Fibroblast of gingiva (primary cell): ENCODE measurements at regions not wholly inside any gene's neighbourhood (a gene's known extent, or its start where the extent isn't known, plus 50 kb on each side); places are given as distances from the start of the nearest gene placed in this dataset.

Source experiments
- DNase-seq: peaks from one replicate; pipeline ENCODE4 v3.0.0-alpha.2; 2011; ENCODE audit warnings: low read depth

DNA sequence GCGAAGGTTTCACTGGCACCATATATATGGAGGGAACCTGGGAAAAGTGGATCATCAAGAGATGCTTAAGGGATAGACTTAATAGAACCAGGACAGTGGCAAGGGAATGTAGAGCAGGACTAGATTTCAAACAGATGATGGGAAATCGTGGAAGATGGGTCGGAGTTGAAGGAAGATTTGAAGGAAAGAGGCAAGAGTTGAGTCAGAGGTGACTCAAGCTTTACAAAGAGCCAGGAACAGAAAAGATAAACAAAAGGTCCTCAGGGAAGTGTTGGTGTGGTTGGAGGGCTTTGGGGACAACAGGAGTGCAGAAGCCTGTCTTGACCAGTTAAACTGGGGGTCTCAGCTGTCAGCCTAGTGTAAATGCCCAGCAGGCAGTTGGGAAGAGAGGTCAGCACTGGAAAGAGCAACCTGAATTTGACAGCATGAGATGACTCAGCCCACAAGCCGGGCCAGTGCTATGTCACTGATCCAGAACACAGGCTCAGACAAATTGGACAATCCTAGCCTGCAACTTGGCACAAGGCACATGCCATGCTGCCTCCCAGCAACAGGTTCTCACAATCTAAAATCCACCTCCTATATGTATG lies 230.5 kb downstream of the IDS start:
- peak; percentile 29 for DNase-seq

DNA sequence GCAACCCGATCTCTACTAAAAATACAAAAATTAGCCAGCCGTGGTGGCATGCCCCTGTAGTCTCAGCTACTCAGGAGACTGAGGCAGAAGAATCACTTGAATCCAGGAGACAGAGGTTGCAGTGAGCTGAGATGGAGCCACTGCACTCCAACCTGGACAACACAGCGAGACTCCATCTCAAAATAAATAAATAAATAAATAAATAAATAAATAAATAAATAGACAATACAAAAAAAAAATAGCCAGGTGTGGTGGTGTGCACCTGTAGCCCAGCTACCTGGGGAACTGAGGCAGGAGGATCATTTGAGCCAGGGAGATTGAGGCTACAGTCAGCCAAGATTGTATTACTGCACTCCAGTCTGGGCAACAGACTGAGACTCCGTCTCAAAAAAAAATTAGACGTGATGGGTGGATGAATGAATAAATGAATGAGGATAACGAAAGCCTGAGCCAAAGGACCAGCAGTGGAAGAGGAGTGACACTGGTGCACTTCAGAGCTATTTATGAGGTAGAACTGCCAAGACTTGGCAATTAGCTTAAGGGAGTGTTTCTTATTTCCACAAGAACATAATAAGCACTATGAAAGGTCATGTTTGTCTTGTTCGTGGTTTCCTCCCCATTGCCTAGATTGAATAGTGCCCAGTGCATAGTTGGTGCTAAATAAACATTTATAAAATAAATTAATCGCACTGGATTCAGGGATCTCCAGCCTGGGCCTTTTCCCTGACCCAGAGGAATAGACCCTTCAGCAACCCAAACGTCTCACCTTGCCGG lies 232.2 kb downstream of the IDS start:
- DNase-seq: peak; percentile 2

DNA sequence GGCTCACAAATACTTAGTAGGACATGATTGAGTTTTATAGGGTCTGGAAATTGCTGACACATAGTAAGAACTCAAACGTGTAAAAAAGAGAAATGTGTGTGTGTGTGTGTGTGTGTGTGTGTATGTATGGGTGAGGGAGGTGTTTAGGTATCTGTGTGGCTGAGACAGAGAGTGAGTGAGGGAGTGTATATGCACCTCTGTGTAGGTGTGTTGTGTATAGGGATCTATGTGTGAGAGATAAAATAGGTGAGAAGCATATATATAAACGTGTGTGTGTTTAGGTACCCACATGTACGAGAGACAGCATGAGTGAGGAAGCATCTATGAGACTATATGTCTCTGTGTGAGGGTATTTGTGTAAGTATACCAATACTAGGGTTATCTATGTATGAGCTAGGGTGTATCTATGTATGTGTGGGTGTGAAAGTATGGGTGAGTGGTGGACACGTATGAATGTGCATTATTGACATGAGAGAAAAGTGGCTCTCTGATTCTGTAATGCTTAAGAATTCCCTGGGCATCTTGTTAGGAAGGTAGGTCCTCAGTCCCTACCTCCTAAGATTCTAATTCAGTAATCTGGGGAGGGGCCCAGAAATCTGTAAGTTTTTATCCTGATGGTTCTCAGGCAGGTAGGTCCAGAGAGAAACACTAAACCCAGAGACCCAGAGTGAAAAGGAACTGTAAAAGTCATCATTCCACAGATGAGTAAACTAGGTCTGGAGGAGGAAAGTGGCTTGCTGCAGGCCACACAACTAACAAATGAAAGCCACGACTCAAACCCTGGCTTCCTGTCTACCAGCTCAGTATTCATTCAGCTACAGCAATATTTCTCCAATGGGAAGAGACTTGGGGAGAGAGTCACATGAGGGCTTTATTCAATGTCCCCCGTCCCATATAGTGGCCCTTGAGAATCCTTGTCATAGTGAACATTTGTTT lies 237.0 kb downstream of the IDS start:
- no peak for DNase-seq

DNA sequence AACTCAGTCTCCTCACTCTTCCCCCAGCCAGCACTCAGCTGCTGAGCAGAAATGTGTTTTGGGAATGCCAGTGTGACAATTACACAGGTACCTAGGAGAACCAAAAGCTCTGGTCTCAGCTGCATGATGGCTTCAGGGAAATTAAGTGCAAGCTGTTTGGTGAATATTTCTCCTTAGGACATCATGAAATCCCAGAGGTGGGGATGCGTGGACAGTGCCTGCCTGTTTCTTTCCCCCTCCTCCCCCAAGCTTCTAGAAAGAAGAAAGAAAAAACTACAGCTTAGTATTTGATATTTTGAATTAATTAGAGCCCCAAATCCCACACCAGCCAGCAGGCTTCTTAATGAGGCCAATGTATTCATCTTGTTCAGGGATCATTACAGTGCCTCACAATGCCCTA lies 243.0 kb downstream of the IDS start:
- no peak for DNase-seq

DNA sequence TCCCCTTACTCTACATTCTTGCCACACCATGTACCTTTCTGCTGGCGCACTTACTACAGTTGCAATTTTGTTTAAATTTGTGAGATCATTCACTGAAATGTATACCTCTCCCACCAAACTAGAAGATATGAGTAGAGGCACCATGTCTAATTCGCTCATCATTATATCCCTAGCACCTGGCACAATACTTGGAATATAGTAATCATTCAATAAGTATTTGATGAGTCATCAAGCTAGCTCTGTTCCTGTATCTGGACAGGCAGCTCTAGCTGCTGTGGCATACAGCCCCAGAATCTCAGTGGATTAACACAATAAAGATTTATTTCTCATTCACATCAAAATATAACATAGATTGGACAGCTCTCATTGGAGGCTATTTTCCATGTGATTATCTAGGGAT lies 245.9 kb downstream of the IDS start:
- DNase-seq: peak; percentile 14

DNA sequence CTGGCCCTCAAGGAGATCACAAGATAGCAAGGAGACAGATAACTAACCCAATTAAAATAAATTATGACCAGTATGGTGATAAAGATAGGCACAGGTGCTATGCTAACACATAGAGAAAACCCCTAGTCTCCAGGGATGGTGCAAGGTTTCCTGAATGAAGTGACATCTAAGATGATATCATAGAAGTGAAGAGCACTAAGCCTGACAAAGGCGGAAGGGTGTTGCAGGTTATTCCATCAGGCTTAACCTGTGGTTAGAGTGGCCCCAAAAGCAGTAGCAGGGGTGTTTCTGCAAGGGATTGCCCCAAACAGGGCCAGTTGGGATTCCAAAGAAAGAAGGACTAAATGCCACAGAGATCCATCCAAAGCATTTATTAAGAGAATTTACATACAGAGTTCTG lies 249.2 kb downstream of the IDS start:
- DNase-seq: no peak

DNA sequence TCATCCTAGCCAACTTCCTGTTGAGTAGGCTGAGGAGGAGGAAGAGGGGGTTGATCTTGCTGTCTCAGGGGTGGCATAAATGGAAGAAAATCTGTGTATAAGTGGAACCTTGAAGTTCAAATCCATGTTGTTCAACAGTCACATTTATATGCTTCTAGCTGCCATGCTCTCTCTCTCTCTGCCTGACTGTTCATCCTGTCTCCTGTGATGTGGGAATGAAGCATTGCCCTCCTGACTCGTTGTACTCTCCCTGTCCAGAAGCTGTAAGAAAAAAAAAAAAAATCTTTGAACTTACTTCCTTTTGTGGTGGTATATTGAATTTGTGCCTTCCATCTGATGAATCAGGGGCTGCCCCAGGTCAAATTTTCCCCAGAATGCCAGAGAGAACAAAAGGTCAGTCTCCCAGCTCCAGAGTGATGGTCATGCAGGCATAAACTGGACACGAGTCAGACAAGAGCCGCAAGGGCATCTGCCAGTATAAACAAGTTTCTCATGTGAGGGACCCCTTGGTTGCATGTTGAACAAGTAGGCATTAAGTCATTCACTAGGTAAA lies 257.0 kb downstream of the IDS start:
- peak; percentile 65 for DNase-seq

DNA sequence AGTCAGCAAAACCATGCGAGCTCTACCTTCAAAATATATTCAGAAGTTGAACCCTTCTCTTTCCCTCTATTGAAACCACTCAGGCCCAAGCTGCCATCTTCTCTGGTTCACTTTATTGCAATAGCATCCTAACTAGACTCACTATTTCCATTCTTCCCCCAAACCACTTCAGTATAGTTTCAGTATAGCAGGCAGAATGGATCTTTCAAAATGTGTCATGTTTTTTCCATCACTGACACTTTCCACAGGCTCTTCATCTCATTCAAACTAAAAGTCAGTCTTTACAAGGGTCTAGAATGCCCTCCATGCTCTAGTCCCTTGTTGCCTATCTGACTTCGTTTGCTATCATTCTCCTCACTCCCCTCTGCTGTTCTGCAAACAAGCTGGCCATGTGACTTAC lies 274.4 kb downstream of the IDS start:
- no peak for DNase-seq

DNA sequence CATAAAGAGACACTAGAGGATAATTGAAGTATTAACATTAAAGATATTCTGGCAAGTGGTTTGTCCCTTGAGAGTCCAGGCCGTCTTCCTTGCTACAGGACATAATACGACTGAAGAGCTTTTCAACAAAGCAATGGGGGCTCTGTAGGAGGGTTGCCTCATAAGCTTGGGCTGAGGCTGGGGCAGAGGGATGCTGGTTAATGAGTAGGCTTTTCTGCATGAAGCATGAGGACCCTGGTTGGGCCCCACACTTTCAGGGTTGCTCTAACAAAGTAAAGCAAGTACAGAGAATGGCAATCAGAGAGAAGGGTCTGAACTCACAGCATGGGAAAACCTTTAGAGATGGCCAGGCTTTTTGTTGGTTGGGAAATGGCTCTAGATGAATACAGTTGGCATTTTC lies 281.3 kb downstream of the IDS start:
- DNase-seq: no peak

DNA sequence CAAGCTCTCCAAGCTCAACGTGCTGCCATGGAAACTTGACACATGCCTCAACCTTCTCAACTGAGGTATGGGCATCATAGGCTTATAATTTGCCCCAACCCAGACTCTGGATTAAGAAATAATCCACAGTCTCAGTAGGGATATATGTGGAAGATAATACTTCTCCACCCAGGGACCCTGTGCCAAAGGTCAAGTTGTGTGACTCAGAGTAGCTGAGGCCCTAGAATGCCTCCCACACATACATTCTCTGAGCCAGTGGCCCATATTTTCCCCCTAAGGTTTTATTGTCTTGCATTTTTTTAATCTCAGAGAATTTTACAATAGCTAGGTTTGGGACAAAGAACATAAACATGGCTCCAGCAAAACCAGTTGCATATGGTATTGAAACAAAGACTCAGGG lies 283.1 kb downstream of the IDS start:
- DNase-seq: no peak

DNA sequence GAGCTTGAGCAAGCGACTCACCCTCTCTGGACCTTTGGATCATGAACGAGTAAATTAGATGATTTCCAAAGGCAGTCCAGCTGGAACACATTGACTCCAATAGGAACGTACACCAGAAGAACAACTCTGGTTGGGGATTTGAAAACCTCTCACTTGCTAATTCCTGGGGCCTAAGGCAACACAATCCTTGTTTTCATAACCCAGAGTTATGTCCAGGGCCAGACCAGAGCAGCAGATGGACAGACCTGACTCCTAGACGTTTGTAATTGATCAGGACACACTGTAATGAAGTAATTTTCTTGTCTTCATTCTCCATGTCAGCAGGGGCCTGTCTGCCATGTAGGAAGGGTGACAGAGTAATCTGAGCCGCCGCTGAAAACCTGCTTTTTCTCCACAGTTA lies 283.9 kb downstream of the IDS start:
- DNase-seq: peak; percentile 0

DNA sequence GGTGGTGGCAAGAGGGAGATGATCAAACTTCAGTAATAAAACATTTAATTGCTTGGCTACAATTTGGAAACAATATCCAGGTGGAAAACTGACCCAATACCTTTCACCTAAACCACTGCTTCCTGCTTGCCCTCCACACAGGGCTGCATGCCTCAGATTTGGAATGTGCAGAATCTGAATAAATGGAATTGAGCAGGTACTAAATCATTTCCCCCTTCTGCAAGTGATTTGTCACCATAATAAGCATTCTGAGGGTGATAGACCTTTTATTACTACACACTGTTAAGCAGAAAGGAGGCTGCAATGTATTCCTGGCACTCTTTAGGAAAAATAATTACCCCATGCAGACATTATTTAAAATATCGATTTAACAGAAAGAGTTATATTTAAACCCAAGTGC lies 291.8 kb downstream of the IDS start:
- DNase-seq: no peak

DNA sequence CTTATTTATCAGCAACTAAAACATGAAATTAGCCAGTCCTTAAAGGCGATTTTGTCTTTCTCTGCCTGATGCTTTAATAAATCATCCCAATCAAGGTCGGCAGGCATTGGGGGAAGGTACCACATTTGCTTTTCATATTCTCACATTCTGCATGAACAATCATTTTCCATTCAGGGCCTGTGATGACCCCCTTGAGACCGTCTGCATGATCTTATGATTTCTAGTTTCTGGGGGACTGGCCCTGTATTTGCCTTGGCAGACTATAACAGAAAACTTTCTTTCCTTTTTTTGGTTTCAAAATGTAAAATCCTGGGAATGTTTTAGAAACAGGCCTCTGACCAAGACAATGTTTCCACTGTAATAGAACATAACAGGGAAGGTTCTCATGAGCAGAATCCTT lies 296.8 kb downstream of the IDS start:
- no peak for DNase-seq

DNA sequence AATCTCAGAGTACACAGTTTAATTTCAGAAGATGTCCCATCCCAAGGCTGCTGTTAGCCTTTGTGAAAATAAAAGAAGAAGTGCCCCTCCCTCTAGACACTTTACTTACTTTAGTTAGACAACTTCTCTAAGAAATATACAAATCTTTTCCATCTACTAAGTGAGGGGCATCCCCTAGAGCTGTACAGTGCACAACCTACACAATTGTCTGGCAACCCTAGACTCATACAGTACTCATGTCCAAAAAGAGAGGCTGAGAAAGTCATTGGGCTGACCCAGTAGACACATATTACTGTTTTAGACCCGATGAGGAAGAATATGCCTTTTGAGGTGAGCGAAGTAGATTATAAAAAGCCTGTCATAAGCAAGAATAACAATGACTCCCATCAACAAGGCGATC lies 297.6 kb downstream of the IDS start:
- no peak for DNase-seq

DNA sequence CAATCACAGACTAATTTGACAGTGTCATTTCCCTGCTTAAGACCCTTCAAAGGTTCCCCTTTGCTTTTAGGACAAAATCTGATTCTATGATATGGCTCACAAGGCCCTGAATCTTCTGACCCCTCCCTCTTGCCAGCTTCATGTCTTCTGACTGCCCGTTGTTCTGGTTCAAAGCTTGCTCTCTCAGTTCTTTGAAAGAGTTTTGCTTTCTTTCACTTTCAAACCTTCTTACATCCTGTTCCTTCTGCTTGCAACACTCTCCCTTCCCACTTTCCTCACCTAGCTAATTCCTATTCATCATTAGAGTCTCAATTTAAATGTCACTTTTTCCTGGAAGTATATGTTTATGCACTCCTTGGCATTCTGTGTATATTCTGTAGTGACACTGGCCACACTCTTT lies 299.2 kb downstream of the IDS start:
- DNase-seq: no peak

DNA sequence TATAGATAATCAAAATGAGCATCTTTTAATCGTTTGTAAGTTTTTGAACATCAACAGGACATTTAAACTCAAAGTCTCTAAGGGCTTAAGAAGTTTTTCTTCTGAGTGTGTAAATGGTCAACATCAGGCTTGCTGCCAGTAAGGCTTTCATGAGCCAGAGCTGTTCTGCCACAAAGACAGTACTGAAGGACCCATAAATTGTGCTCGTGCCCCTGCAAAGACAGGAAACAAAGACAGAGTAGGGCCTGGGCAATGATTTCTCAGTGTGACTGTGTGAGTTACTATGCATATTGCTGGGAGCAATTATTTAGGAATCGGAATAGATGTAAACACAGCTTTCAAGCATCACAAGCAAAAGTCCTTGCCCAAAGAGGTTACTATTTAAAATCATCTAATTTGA lies 300.0 kb downstream of the IDS start:
- no peak for DNase-seq

DNA sequence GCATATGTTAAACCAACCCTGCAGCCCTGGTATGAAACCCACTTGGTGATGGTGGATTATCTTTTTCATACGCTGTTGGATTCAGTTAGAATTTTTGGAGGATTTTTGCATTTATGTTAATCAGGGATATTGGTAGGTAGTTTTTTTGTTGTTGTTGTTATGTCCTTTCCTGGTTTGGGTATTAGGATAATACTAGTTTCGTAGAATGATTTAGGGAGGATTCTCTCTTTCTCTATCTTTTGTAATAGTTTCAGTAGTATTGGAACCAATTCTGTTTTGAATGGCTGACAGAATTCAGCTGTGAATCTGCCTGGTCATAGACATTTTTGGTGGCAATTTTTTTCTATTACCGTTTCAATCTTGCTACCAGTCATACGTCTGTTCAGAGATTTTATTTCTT lies 305.4 kb downstream of the IDS start:
- no peak for DNase-seq

DNA sequence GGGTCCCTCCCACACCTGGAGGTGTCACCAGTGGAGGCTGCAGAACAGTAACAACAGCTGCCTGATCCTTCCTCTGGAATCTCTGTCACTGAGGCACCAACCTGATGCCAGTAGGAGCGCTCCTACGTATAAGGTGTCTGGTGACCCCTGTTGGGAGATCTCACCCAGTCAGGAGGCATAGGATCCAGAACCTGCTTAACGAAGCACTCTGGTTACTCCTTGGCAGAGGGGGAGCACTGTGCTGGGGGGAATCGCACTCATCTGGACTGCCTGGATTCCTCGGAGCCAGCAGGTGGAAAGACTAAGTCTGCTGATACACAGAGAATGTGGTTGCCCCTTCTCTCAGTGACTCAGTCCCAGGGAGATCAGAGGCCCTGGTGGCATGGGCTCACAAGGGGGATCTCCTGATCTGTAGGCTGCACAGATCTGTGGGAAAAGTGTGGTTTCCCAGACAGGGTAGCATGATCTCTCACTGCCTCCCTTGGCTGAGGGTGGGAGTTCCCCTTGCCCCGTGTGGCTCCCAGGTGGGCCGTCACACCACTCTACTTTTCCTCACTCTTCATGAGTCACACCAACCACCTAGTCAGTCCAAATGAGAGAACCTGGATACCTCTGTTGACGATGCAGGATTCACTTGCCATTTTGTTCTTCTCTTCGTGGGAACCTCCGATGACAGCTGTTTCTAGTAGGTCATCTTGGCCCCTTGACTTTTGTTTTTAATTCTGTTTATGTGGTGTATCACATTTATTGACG lies 305.9 kb downstream of the IDS start:
- no peak for DNase-seq

DNA sequence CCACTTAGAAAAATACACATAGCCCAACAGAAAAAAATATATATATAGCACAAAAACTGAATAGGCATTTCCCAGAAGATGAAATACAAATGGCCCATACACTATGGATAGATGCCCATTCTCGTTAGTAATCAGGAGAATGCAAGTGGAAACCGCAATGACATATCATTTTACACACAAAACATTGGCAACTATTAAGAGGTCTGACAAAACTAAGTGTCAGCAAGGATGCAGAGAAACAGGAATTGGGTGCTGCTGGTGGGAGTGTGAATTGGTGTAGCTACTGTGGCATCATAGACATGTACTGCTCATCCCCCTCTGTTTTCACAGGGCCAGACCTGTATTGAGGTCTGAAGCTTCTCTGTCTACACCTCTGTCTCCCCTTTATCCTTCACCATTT lies 320.0 kb downstream of the IDS start:
- peak; percentile 17 for DNase-seq

DNA sequence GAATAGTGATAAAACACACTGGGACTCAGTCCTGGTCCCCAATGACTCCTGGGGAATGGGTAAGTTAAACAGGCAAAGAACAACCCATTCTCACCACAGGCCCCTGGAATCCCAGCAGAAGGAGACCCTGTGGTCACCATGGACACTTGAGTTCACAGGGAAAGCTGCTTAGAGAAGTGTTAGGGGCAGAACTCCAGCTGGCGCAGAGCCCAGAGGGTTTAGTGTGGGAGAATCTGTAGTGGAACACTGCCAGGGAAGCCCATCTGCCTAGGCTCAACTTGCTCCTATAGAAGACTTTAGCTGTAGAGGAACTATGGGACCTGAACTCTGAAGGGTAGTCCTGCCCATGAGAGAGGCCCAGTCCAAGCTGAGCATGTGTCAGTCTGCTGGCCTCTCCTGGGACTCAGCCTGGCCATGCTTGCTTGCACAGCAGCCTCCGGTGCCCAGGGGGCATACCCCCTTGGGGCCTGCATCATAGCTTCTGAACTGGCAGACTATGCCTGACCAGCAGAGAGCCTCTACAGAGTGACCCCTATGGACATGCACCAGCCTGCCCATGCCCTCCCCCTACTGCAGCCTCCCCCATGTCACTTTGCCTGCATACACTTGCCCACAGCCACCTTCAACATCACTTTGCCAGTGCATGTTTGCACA lies 343.5 kb downstream of the IDS start:
- DNase-seq: no peak

DNA sequence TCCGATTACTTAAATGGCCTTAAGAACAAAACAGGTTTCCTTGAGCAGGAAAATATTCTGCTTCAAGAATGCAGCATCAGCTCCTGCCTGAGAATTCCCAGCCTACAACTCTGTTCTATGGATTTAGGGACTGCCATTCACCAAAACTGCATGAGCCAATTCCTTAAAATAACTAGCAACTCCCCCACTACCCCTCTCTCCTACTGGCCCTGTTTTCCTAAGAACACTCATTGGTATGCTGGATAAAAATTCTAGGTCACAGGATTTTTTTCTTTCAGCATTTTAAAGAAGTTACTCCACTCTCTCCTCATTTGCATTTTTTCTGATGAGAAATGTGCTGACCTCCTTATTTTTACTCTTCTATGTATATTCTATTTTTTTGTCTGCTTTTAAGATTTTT lies 347.1 kb downstream of the IDS start:
- no peak for DNase-seq
